Type B pancreatic cell (in vitro differentiated cells): ENCODE measurements at regions not wholly inside any gene's neighbourhood (a gene's known extent, or its start where the extent isn't known, plus 50 kb on each side); places are given as distances from the start of the nearest gene placed in this dataset.
A peak's percentile ranks its signal among the peaks of the same experiment; 100 is the strongest.

ENCODE experiments used
- DNase-seq: peaks from one replicate; pipeline ENCODE4 v3.0.0; 2021; ENCODE audit warnings: mixed read lengths; ENCODE audit not compliant: unreplicated experiment; ENCODE audit errors: extremely low spot score
- H3K27ac Mint-ChIP-seq: 2 replicates; pipeline ENCODE4 v1.8.0; 2021; ENCODE audit warnings: mild to moderate bottlenecking, mixed read lengths
- H3K27me3 Mint-ChIP-seq: 2 replicates; pipeline ENCODE4 v1.8.0; 2021; ENCODE audit warnings: mixed read lengths
- H3K36me3 Mint-ChIP-seq: 2 replicates; pipeline ENCODE4 v1.8.0; 2021; ENCODE audit warnings: mixed read lengths
- H3K4me1 Mint-ChIP-seq: one replicate; pipeline ENCODE4 v1.8.0; 2021; ENCODE audit warnings: mixed read lengths; ENCODE audit not compliant: unreplicated experiment
- H3K4me3 Mint-ChIP-seq: 2 replicates; pipeline ENCODE4 v1.8.0; 2021; ENCODE audit warnings: mild to moderate bottlenecking, mixed read lengths
- H3K9me3 Mint-ChIP-seq: 2 replicates; pipeline ENCODE4 v1.8.0; 2021; ENCODE audit warnings: mixed read lengths
- TF ChIP-seq, protein P1 (sequence below): fragments of 200-600 bp; sonication (generic); conservative IDR thresholded peaks from 2 replicates; pipeline ENCODE4 v1.5.0; 2021; ENCODE audit warnings: antibody characterized with exemption, mild to moderate bottlenecking

GRCh38 chr1:191818198-191818597 is 340.1 kb upstream of the RGS18 start:
- no peak overlapping the region for H3K27ac Mint-ChIP-seq
- no peaks in the 10 kb centered on the region for H3K36me3 Mint-ChIP-seq
- no peak for DNase-seq
- no peaks in the 10 kb centered on the region for H3K4me1 Mint-ChIP-seq
- H3K9me3 Mint-ChIP-seq = no peaks in the 10 kb centered on the region
- H3K27me3 Mint-ChIP-seq = no peaks in the 10 kb centered on the region
- H3K4me3 Mint-ChIP-seq = no peak overlapping the region
- TF ChIP-seq, protein P1, sequence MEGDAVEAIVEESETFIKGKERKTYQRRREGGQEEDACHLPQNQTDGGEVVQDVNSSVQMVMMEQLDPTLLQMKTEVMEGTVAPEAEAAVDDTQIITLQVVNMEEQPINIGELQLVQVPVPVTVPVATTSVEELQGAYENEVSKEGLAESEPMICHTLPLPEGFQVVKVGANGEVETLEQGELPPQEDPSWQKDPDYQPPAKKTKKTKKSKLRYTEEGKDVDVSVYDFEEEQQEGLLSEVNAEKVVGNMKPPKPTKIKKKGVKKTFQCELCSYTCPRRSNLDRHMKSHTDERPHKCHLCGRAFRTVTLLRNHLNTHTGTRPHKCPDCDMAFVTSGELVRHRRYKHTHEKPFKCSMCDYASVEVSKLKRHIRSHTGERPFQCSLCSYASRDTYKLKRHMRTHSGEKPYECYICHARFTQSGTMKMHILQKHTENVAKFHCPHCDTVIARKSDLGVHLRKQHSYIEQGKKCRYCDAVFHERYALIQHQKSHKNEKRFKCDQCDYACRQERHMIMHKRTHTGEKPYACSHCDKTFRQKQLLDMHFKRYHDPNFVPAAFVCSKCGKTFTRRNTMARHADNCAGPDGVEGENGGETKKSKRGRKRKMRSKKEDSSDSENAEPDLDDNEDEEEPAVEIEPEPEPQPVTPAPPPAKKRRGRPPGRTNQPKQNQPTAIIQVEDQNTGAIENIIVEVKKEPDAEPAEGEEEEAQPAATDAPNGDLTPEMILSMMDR = no peak

DNA sequence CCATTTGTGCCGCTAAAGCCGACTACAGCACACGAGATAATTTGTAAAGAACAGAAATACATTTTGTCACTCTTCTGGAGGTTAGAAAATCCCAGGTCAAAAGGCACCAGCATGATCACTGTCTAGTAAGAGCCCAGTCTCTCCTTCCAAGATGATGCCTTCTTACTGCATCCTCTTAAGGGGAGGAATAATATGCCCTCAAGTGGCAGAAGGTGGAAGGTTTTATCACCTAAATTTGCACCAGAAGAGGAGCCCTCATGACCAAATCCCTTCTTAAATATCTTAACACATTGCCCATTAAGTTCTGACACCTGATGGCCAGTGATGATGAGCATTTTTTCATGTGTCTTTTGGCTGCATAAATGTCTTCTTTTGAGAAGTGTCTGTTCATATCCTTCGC is 326.7 kb upstream of the RGS18 start:
- H3K27ac Mint-ChIP-seq = no peak overlapping the region
- no peaks in the 10 kb centered on the region for H3K36me3 Mint-ChIP-seq
- no peaks in the 10 kb centered on the region for H3K9me3 Mint-ChIP-seq
- H3K4me1 Mint-ChIP-seq = no peaks in the 10 kb centered on the region
- no peaks in the 10 kb centered on the region for H3K27me3 Mint-ChIP-seq
- TF ChIP-seq, protein P1 = peak; percentile 15
- no peak overlapping the region for H3K4me3 Mint-ChIP-seq
- DNase-seq = no peak

DNA sequence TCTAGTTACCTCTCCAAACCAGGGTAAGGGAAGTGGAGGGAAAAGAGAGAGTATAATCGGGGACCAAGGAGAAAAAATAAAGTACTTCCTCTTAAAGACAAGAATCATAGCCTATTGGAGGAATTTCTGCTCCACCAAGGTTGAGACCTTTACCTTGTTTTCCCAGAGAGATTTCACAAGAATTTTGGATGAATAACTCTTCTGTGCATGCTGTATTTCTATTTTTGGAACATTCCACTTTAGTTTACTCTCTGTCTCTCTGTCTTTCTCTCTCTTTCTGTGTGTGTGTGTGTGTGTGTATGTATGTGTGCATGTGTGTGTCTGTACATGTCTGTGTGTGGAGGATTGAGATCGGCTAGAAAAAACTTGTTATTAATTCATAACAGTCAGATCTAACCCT is 318.4 kb upstream of the RGS18 start:
- Mint-ChIP-seq H3K4me1 (no peaks in the 10 kb centered on the region), H3K27me3 (no peaks in the 10 kb centered on the region), H3K27ac (no peak overlapping the region), H3K4me3 (no peak overlapping the region), H3K9me3 (no peaks in the 10 kb centered on the region), H3K36me3 (no peaks in the 10 kb centered on the region)
- TF ChIP-seq, protein P1 = no peak
- DNase-seq = no peak

GRCh38 chr1:191851799-191852595 is 306.3 kb upstream of the RGS18 start:
- DNase-seq = no peak
- Mint-ChIP-seq H3K27me3 (no peaks in the 10 kb centered on the region), H3K36me3 (no peaks in the 10 kb centered on the region), H3K27ac (no peak overlapping the region), H3K4me1 (no peaks in the 10 kb centered on the region), H3K9me3 (no peaks in the 10 kb centered on the region), H3K4me3 (no peak overlapping the region)
- TF ChIP-seq, protein P1 = no peak

- no peaks in the 10 kb centered on the region for H3K27me3 Mint-ChIP-seq
- no peak overlapping the region for H3K27ac Mint-ChIP-seq
These were observed 305.4 kb upstream of the RGS18 start for GRCh38 chr1:191852907-191853306.

More at GRCh38 chr1:191852907-191853306, 305.4 kb upstream of the RGS18 start:
- no peak for DNase-seq
- H3K9me3 Mint-ChIP-seq = no peaks in the 10 kb centered on the region
- H3K4me1 Mint-ChIP-seq = no peaks in the 10 kb centered on the region
- no peaks in the 10 kb centered on the region for H3K36me3 Mint-ChIP-seq
- TF ChIP-seq, protein P1 = no peak
- no peak overlapping the region for H3K4me3 Mint-ChIP-seq
